ENCODE measurements at regions not wholly inside any gene's neighbourhood (a gene's known extent, or its start where the extent isn't known, plus 50 kb on each side); places are given as distances from the start of the nearest gene placed in this dataset.

DNA sequence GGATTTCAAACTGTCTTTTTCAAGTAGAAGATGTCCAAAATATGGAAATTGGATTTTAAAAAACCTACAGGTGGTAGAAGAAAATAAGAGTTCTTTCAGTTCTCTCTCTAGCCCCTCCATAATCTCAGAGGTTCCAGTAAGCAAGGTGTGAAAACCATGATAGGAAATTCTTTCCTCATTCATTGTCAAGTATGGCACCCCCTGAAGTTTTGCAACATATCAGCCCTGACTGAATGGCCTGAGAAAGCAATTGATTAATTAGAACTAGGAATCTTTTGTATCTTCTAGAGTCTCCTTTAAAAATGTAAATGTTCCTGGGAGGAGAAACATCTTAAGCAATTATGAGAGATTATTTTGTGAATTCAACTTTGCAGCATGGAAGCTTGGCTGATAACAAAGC, 198.7 kb upstream of the STXBP5 start:
- intact Hi-C loops (cut with micrococcal nuclease): no loop called here
- no peaks in the 10 kb centered on the region for H3K36me3 Mint-ChIP-seq (ENCODE audit: insufficient read depth, unreplicated experiment)
- no peaks in the 10 kb centered on the region for H3K27me3 Mint-ChIP-seq (ENCODE audit: insufficient read depth, unreplicated experiment)
- POLR2A ChIA-PET: no interaction called here
- no peak for DNase-seq (ENCODE audit: unreplicated experiment)
- TF ChIP-seq, protein P1, sequence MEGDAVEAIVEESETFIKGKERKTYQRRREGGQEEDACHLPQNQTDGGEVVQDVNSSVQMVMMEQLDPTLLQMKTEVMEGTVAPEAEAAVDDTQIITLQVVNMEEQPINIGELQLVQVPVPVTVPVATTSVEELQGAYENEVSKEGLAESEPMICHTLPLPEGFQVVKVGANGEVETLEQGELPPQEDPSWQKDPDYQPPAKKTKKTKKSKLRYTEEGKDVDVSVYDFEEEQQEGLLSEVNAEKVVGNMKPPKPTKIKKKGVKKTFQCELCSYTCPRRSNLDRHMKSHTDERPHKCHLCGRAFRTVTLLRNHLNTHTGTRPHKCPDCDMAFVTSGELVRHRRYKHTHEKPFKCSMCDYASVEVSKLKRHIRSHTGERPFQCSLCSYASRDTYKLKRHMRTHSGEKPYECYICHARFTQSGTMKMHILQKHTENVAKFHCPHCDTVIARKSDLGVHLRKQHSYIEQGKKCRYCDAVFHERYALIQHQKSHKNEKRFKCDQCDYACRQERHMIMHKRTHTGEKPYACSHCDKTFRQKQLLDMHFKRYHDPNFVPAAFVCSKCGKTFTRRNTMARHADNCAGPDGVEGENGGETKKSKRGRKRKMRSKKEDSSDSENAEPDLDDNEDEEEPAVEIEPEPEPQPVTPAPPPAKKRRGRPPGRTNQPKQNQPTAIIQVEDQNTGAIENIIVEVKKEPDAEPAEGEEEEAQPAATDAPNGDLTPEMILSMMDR (IDR thresholded peaks at IDR 0.05; ENCODE audit: unreplicated experiment): no peak
- no peak overlapping the region for H3K4me3 Mint-ChIP-seq (ENCODE audit: unreplicated experiment)
- no peak overlapping the region for H3K27ac Mint-ChIP-seq (ENCODE audit: low read depth, unreplicated experiment)
- CTCF ChIA-PET: no interaction called here
- peaks cover 7% of the 10 kb centered on the region for H3K9me3 Mint-ChIP-seq (ENCODE audit: unreplicated experiment)
- BruUV-seq (replicated peaks): no TSS peak
- peaks cover 13% of the 10 kb centered on the region for H3K4me1 Mint-ChIP-seq (ENCODE audit: insufficient read depth, unreplicated experiment)

DNA sequence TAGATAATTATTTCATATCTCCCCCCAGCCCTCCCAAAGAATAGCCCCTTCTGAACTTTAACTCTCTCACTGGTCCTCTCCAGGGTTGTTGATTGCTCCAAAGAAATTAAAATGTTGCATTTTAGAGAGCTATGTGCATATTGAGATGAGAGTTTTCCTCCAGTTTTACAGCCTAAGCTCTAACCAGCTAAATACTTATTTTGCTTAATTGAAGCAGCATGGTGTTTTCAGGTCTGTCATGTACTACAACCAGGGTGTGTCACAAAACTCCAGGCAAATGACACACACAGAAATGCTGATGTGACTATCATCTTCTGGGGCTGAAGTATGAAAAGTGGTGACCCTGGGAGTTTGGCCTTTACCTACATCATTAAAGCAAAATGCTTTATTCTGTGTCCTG, 196.8 kb upstream of the STXBP5 start:
- Mint-ChIP-seq H3K27ac (ENCODE audit: low read depth, unreplicated experiment) (no peak overlapping the region), H3K4me3 (ENCODE audit: unreplicated experiment) (no peak overlapping the region), H3K36me3 (ENCODE audit: insufficient read depth, unreplicated experiment) (no peaks in the 10 kb centered on the region), H3K27me3 (ENCODE audit: insufficient read depth, unreplicated experiment) (no peaks in the 10 kb centered on the region), H3K4me1 (ENCODE audit: insufficient read depth, unreplicated experiment) (no peaks in the 10 kb centered on the region), H3K9me3 (ENCODE audit: unreplicated experiment) (peaks cover 7% of the 10 kb centered on the region)
- ChIA-PET CTCF (no interaction called here), POLR2A (no interaction called here)
- intact Hi-C loops (cut with micrococcal nuclease): no loop called here
- DNase-seq (ENCODE audit: unreplicated experiment): no peak
- TF ChIP-seq, protein P1 (IDR thresholded peaks at IDR 0.05; ENCODE audit: unreplicated experiment): no peak
- BruUV-seq (replicated peaks): no TSS peak

DNA sequence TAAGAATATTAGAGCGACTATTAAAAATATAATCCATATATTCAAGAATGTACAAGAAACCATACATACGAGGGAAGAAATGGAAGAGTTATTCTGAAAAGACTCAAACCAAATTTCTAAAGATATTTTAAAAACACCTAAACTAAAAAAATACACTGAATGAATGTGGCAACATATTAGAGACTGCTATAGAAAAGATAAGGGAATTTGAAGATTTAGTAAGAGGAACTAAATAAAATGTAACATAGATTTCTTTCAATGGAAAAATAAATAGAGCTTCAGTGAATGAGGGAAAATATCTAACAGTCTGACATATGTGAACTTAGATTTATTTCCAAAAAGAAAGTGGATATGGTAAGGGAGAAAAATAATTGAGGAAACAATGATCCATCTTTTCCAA, 194.9 kb upstream of the STXBP5 start:
- H3K4me1 Mint-ChIP-seq (ENCODE audit: insufficient read depth, unreplicated experiment): no peaks in the 10 kb centered on the region
- no peaks in the 10 kb centered on the region for H3K27me3 Mint-ChIP-seq (ENCODE audit: insufficient read depth, unreplicated experiment)
- no peaks in the 10 kb centered on the region for H3K36me3 Mint-ChIP-seq (ENCODE audit: insufficient read depth, unreplicated experiment)
- H3K4me3 Mint-ChIP-seq (ENCODE audit: unreplicated experiment): no peak overlapping the region
- POLR2A ChIA-PET: no interaction called here
- TF ChIP-seq, protein P1 (IDR thresholded peaks at IDR 0.05; ENCODE audit: unreplicated experiment): no peak
- BruUV-seq (replicated peaks): no TSS peak
- peaks cover 7% of the 10 kb centered on the region for H3K9me3 Mint-ChIP-seq (ENCODE audit: unreplicated experiment)
- no peak overlapping the region for H3K27ac Mint-ChIP-seq (ENCODE audit: low read depth, unreplicated experiment)
- CTCF ChIA-PET: no interaction called here
- intact Hi-C loops (cut with micrococcal nuclease): no loop called here
- DNase-seq (ENCODE audit: unreplicated experiment): no peak

DNA sequence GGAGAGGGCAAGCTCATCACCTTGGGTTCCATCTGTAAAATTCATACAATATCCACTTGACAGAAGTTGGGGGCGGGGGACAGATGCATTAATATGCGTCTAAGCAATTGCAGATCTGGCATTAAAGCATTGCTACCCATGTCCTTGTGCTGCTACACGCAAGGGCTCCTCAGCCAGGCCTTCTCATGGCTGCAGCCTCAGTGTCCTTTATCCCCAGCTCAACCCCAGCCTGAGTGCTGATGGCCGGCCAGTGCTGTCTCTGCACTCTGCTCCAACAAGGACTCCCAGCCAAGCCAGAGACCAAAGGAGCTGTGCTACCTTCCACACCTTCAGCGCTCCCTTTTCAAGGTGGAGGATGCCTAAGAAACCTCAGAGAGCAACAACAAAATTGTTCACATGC, 188.5 kb upstream of the STXBP5 start:
- H3K27ac Mint-ChIP-seq (ENCODE audit: low read depth, unreplicated experiment): no peak overlapping the region
- ChIA-PET CTCF (interaction anchor here (0.7 kb wide), 1 partner anchor 29 kb away, joined by 3 read pairs; no protein-coding TSS in a partner anchor), POLR2A (interaction anchor here (0.6 kb wide), 1 partner anchor 95 kb away, joined by 3 read pairs; no protein-coding TSS in a partner anchor)
- no TSS peak for BruUV-seq (replicated peaks)
- H3K9me3 Mint-ChIP-seq (ENCODE audit: unreplicated experiment): no peaks in the 10 kb centered on the region
- intact Hi-C loops (cut with micrococcal nuclease): no loop called here
- no peak for DNase-seq (ENCODE audit: unreplicated experiment)
- no peaks in the 10 kb centered on the region for H3K4me1 Mint-ChIP-seq (ENCODE audit: insufficient read depth, unreplicated experiment)
- no peaks in the 10 kb centered on the region for H3K27me3 Mint-ChIP-seq (ENCODE audit: insufficient read depth, unreplicated experiment)
- H3K36me3 Mint-ChIP-seq (ENCODE audit: insufficient read depth, unreplicated experiment): no peaks in the 10 kb centered on the region
- H3K4me3 Mint-ChIP-seq (ENCODE audit: unreplicated experiment): no peak overlapping the region
- TF ChIP-seq, protein P1 (IDR thresholded peaks at IDR 0.05; ENCODE audit: unreplicated experiment): no peak

Measured in MCF 10A (cell line).